HG02798 (cell line): ENCODE measurements at regions not wholly inside any gene's neighbourhood (a gene's known extent, or its start where the extent isn't known, plus 50 kb on each side); places are given as distances from the start of the nearest gene placed in this dataset.
A peak's percentile ranks its signal among the peaks of the same experiment; 100 is the strongest.
"Not testable (repeated sequence)": the region's sequence is repeated elsewhere in the genome, so short reads cannot be mapped to it uniquely, and the experiment has no call there.

Experiments used
- ATAC-seq: cut with Tn5 transposase; IDR thresholded peaks from one replicate; pipeline ENCODE4 v1.9.1; 2021; ENCODE audit warnings: mild to moderate bottlenecking; ENCODE audit not compliant: unreplicated experiment, poor library complexity

GRCh38 chr15:30755036-30755687, 129.2 kb downstream of the ARHGAP11B start:
- peak; percentile 87 for ATAC-seq

DNA sequence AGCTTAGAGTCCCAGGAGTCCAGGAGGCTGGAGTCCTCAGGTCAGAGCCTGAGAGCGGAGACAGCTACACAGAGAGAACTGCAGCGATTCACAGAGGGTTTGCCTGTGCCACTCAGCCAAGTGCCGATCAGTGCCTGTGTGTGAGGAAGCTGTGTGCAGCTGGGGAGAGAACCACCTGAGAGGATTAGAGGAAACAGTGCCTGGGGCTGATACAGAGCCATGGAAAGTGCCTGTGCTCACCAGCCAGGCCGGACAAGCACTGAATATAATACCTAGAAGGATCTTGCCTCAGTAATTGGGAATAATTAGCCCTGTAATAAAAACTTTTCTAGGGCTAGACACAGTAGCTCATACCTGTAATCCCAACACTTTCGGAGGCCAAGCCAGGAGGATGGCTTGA, 134.7 kb downstream of the ARHGAP11B start:
- not testable (repeated sequence) for ATAC-seq

DNA sequence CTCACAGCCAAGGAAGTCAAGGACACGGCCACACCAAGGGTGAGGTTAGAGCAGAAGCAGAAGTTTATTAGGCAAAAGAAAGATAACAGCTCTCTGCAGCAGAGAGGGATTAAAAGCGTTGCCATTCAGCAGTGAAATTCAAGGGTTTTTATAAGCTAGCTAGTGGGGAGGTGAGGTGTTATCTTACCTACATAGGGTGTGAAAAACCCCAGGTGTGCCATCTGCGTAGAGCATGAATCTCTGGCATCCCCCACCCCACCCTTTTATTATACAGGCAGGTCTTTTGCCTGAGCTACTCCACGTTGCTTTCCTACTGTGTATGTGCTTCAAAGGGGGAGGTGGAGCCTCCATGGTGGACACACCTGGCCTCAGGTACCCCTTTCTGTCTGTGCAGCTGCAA, 135.4 kb downstream of the ARHGAP11B start:
- ATAC-seq, result not testable (repeated sequence)

DNA sequence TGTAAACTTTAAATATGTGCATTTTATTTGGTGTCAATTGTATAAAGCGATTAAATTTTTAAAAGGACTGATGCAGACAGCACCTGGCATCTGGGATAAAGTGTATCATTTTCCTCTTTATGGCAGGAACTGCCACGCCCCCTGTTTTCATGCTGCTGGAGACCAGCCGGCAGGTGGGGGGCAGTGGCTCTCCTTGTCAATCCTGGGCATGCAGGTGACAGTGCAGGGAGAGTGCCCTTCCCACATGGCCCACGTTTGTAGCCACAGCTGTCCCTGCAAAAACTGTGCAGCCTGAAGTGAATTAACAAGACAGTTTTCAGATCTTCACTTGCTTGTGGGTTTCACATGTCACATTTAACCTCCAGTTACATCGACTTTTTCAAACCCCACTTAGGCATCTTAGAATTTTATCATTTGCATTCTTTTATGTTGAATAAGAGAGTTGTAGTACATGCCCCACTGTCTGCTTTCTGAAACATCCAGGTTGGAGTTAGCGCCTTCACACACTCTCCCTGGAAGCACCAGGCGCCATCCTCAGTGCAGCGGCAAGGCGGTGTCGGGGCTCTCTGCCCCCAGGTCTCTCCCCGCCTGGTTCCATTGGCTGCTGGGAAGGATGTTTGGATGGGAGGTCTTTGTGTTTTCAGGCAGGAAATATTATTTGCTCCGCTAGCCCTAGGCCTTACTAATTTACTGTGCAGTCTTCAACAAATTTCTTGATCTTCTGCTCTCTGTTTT, 134.2 kb upstream of the FAN1 start:
- ATAC-seq, result not testable (repeated sequence)

DNA sequence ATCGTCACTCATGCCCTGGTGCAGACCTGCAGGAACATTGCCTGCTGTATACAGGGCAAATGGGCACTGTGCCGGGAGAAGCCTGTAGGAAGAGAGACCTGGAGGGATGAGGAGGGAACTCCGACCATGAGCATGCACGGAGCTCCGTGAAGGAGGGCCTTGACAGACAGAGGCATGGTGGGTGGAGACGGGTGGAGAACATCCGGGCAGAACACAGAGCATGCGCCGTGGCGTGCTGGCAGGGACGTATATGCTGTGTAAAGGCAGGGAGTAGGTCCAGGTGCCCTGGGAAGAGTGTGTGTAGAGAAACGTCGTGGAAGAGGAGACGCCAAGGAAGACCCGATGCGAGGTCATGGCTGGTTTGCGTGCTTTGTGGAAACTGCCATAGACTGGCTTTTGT, 133.0 kb upstream of the FAN1 start:
- ATAC-seq, result no peak

DNA sequence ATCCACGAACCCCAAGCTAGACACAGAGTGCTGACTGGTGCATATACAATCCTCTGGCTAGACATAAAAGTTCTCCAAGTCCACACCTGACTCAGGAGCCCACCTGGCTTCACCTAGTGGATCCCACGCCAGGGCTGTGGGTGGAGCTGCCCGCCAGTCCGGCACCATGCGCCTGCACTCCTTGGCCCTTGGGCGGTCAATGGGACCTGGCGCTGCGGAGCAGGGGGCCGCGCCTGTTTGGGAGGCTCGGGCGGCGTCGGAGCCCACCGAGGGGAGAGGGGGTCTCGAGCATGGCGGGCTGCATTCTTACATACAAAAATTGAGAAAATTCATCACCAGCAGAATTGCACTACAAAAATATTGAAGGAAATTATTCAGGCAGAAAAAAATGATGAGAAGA, 120.7 kb upstream of the FAN1 start:
- no peak for ATAC-seq

GRCh38 chr15:30788595-30788994, 115.1 kb upstream of the FAN1 start:
- no peak for ATAC-seq

DNA sequence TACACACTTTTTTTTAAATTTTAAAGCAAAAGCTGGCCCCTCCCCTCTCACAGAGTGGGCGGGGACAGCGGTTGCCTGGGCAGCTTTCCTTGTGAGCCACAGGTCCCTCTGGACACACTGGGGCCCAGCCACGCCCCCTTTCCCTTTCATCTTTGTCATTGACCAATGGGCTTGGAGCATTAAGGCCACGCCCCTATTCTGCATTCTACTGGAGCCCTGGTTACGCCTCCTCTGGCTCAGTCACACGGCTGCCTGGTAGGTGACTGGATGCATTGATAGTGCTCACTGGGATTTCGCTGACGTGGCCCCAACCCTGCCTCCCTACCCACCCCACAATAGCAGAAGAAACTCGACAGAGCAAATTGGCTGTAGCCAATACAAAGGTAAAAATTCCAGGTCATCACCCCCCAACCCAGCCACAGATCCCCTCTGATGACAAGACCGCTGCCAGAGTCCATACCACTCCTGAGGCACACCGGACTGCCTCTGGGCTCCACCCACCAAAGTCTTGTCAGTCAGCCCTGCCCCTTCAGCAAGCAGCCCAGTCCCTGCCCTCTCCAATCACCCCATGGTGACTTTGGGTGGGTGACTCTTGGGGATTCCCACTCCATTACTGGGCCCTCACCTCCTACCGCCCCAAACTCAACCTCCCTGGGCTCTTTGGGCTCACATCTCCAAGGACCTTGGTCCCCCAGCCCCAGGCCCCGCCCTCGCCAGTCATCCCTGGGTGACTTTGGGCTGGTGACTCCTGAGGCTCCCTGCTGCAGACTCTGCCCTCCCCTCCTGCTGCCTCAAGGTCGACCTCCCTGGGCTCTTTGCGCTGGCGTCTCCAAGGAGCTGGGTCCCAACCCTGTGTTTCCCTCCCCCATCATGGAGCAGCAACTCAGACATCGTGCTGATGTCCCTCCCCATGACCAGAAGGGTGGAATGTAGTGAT, 112.2 kb upstream of the FAN1 start:
- ATAC-seq, result no peak

DNA sequence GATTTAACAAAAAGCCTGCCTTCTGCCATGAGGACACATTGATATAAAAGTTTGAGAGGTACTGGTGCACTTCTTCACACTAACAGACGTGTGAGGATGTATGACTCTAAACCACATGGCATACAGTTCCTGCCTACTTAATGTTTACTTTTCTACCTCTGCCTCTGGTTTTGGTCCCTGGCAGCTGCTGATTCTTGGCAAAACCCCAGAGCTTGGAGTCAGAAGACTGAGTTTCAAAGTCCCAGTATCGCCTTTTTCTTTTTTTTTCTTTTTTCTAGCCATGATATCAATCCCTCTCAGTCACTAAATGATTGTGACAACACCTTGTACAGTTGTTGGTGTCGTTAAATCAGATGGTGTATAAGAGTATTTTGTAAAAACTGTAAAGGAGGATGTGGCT, 110.9 kb upstream of the FAN1 start:
- not testable (repeated sequence) for ATAC-seq

DNA sequence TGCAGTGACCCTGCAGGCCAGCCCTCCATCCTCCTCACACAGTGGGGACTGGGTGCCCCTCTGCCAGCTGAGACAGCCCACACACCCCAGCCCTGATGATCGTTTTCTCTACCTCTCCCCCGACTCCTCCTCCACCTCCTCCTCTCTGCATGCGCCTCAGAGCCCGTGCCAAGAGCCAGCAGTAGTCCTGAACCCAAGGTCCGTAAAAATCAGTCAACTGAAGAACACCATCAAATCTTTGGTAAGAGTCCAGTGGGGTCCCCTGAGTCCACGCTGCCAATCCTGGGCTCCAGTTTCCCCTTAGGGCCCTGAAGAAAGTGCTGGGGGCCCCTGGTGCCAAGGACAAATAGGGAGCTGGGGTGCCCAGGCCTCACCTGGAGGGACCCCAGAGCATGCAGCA, 109.3 kb upstream of the FAN1 start:
- ATAC-seq, result no peak

DNA sequence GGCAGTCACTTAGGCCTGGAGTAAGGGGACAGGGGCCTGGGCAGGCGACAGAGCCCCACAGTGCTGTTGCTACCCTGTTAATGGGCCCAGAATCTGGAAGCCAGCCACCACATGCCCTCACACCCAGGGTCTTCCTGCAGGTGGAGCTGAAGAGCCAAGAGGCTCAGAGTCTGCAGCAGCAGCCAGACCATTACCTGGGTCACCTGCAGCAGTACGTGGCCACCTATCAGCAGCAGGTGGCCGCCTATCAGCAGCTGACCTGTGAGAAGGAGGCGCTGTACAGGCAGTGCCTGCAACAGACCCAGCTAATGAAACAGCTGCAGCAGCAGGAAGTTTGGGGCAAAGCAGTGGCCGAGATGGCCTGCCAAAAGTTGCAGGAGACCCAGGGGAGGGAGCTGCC, 104.2 kb upstream of the FAN1 start:
- ATAC-seq, result not testable (repeated sequence)

- not testable (repeated sequence) for ATAC-seq
Measured at GRCh38 chr15:30801140-30801895, 102.4 kb upstream of the FAN1 start.

DNA sequence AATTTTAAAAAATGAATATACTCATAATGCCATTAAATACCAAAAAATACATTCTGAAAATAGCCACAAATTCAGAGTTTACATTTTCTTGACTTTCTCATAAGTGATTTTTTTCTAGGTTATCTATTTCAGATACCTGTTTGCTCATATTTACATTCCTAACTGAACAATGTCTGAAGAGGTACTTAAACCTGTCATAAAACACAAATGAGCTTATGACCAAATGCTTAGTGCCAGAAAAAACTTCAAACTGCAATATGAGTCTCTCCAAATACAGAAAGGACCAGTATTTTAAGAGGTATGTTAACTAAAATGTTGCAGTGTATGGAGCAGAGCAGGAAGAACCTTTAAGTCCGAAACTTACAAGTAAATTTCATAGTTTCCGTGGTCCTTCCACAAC, 101.7 kb upstream of the FAN1 start:
- not testable (repeated sequence) for ATAC-seq

GRCh38 chr15:30803703-30804102, 100.0 kb upstream of the FAN1 start:
- not testable (repeated sequence) for ATAC-seq

GRCh38 chr15:30816430-30816829, 87.3 kb upstream of the FAN1 start:
- ATAC-seq, result no peak

- peak; percentile 93 for ATAC-seq
Measured at GRCh38 chr15:30823068-30823813, 80.5 kb upstream of the FAN1 start.

DNA sequence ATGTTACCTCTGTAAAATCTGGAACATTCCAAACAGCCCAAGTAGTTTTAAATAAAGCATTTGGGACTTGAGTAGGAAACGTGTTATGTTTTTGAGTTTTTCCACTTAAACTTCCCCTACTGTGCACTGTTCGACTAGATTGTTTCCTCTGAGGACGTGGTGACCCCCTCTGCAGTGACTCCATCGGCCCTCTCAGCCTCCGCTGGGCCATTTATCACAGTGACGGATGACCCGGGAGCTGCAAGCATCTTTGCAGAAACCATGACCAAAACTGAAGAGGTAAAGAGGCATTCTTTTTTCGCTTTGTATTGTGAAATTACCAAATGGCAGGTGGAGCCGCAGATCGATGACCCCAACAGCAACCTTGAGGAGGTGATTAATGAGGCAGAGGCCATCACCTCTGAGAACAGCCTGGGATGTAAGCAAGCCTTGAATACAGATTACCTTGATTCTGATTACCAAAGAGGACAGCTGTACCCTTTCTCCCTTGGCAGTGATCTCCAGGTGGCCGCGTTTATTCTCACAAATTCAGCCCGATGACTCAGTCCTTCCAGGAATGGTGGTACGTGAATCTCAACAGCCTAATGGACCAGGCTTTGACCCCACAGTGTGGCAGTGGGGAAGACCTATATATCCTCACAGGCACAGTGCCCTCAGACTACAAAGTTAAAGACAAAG, 79.1 kb upstream of the FAN1 start:
- no peak for ATAC-seq

GRCh38 chr15:30827625-30828303, 76.0 kb upstream of the FAN1 start:
- no peak for ATAC-seq

- ATAC-seq, result not testable (repeated sequence)
Measured at GRCh38 chr15:30828304-30828639, 75.4 kb upstream of the FAN1 start.
